H1 (cell line): ENCODE measurements at regions not wholly inside any gene's neighbourhood (a gene's known extent, or its start where the extent isn't known, plus 50 kb on each side); places are given as distances from the start of the nearest gene placed in this dataset.

Experiments
- CTCF ChIA-PET: fragments of 300-600 bp; sonication (Branson Sonifier 250); formaldehyde crosslinking; loops from one replicate; lab custom pipeline; 2021; ENCODE audit not compliant: partially characterized antibody; lab: Charles Lee
- POLR2A ChIA-PET: fragments of 300-600 bp; sonication (Branson Sonifier 250); formaldehyde crosslinking; loops from one replicate; lab custom pipeline; 2021; ENCODE audit warnings: inconsistent platforms; ENCODE audit not compliant: partially characterized antibody; lab: Charles Lee
- DNase-seq, 2 experiments: peaks; one replicate each; pipeline versions ENCODE4 v3.0.0 to v3.0.0-alpha.2; 2010 to 2022; ENCODE audit warnings: low spot score in 2 of 2, low read depth in 1 of 2, mixed read lengths in 1 of 2
- FAIRE-seq: peaks from 2 replicates; lab custom pipeline; 2011; peaks lifted over from hg19 to GRCh38; lab: Jason Lieb, UNC
- H2AFZ ChIP-seq: 2 replicates; pipeline ENCODE4 v1.8.1; 2012; ENCODE audit warnings: low read length, inconsistent platforms
- H2AK5ac ChIP-seq: 2 replicates; pipeline ENCODE4 v1.6.1; 2013; ENCODE audit warnings: low read depth, low read length
- H2BK120ac ChIP-seq: replicated peaks from 2 replicates; pipeline ENCODE3; 2013; ENCODE audit warnings: low read depth, low read length, inconsistent platforms
- H2BK12ac ChIP-seq: 2 replicates; pipeline ENCODE4 v1.6.1; 2013; ENCODE audit warnings: low read depth, low read length
- H2BK15ac ChIP-seq: 2 replicates; pipeline ENCODE4 v1.6.1; 2013; ENCODE audit warnings: low read length
- H2BK20ac ChIP-seq: 2 replicates; pipeline ENCODE4 v1.6.1; 2013; ENCODE audit warnings: low read length
- H2BK5ac ChIP-seq: 2 replicates; pipeline ENCODE4 v1.6.1; 2013; ENCODE audit warnings: low read depth, low read length
- H3K14ac ChIP-seq: 2 replicates; pipeline ENCODE4 v1.6.1; 2013; ENCODE audit warnings: inconsistent platforms; ENCODE audit not compliant: insufficient read length
- H3K18ac ChIP-seq: 2 replicates; pipeline ENCODE4 v1.6.1; 2013; ENCODE audit warnings: low read length; ENCODE audit errors: extremely low read depth
- H3K23ac ChIP-seq: 2 replicates; pipeline ENCODE4 v1.6.1; 2013; ENCODE audit warnings: inconsistent platforms; ENCODE audit not compliant: insufficient read length
- H3K23me2 ChIP-seq: 2 replicates; pipeline ENCODE4 v1.6.1; 2013; ENCODE audit warnings: low read depth, low read length
- H3K27ac ChIP-seq: 2 replicates; pipeline ENCODE4 v1.6.1; 2011; ENCODE audit warnings: low read depth, low read length, inconsistent platforms
- H3K27me3 ChIP-seq, 4 experiments: replicated peaks in 1 of 4; 1 replicate in 1 of 4; 2 replicates in 3 of 4; pipeline versions ENCODE4 v1.6.1 to v1.8.1; 2011 to 2013; ENCODE audit warnings: low read length in 3 of 4, mild to moderate bottlenecking in 3 of 4, inconsistent platforms in 2 of 4, mixed read lengths in 2 of 4, moderate library complexity in 1 of 4; ENCODE audit not compliant: control insufficient read depth in 3 of 4, insufficient read depth in 3 of 4; ENCODE audit errors: extremely low read depth in 1 of 4
- H3K36me3 ChIP-seq, 4 experiments: 2 replicates each; pipeline versions ENCODE4 v1.6.1 to v1.8.1; 2011 to 2013; ENCODE audit warnings: mild to moderate bottlenecking in 4 of 4, low read length in 3 of 4, moderate library complexity in 2 of 4, control low read depth in 1 of 4, inconsistent platforms in 1 of 4; ENCODE audit not compliant: insufficient read depth in 4 of 4, control insufficient read depth in 2 of 4
- H3K4ac ChIP-seq: replicated peaks from 2 replicates; pipeline ENCODE3; 2013; ENCODE audit warnings: low read length, low read depth, mixed read lengths, inconsistent platforms; ENCODE audit not compliant: insufficient read length
- H3K4me1 ChIP-seq, 4 experiments: replicated peaks in 1 of 4; 1 replicate in 1 of 4; 2 replicates in 3 of 4; pipeline versions ENCODE4 v1.6.1 to v1.8.1; 2011 to 2013; ENCODE audit warnings: low read length in 3 of 4, inconsistent platforms in 2 of 4, mixed read lengths in 1 of 4; ENCODE audit not compliant: insufficient read depth in 4 of 4, control insufficient read depth in 3 of 4
- H3K4me2 ChIP-seq, 2 experiments: 2 replicates each; pipeline versions ENCODE4 v1.6.1 to v1.8.1; 2011 to 2013; ENCODE audit warnings: low read depth in 2 of 2, low read length in 2 of 2, control low read depth in 1 of 2, inconsistent platforms in 1 of 2, mild to moderate bottlenecking in 1 of 2; ENCODE audit not compliant: insufficient read depth in 1 of 2
- H3K4me3 ChIP-seq, 4 experiments: fragments of 200-600, 300-600 bp in 1 of 4; sonication (generic), shearing (Covaris generic), sonication (Bioruptor Twin) in 1 of 4; 2 replicates each; pipeline versions ENCODE4 v1.5.1 to v1.8.1; 2011 to 2016; ENCODE audit warnings: low read length in 4 of 4, low read depth in 3 of 4, control low read depth in 2 of 4, inconsistent platforms in 2 of 4, mild to moderate bottlenecking in 2 of 4, mixed read lengths in 1 of 4, moderate library complexity in 1 of 4; ENCODE audit not compliant: insufficient read depth in 2 of 4; ENCODE audit errors: extremely low read depth in 1 of 4
- H3K56ac ChIP-seq: replicated peaks from 2 replicates; pipeline ENCODE3; 2013; ENCODE audit warnings: low read depth, mild to moderate bottlenecking, mixed read lengths, low read length, inconsistent platforms; ENCODE audit not compliant: insufficient read length
- H3K79me1 ChIP-seq: 2 replicates; pipeline ENCODE4 v1.6.1; 2013; ENCODE audit warnings: low read depth, low read length, control low read depth
- H3K79me2 ChIP-seq, 2 experiments: 2 replicates each; pipeline versions ENCODE4 v1.6.1 to v1.8.1; 2012 to 2013; ENCODE audit warnings: low read length in 2 of 2, mild to moderate bottlenecking in 2 of 2, inconsistent platforms in 1 of 2; ENCODE audit not compliant: insufficient read depth in 2 of 2, control insufficient read depth in 1 of 2
- H3K9ac ChIP-seq, 4 experiments: replicated peaks in 1 of 4; 1 replicate in 1 of 4; 2 replicates in 3 of 4; pipeline versions ENCODE4 v1.6.1 to v1.8.1; 2011 to 2013; ENCODE audit warnings: low read depth in 3 of 4, low read length in 3 of 4, control low read depth in 2 of 4, mild to moderate bottlenecking in 2 of 4, moderate library complexity in 2 of 4, inconsistent platforms in 1 of 4; ENCODE audit errors: extremely low read depth in 1 of 4
- H3K9me3 ChIP-seq, 2 experiments: 2 replicates each; pipeline versions ENCODE4 v1.6.1 to v1.8.1; 2012 to 2013; ENCODE audit warnings: mild to moderate bottlenecking in 2 of 2, moderate library complexity in 2 of 2, control low read depth in 1 of 2, inconsistent platforms in 1 of 2, low read depth in 1 of 2, low read length in 1 of 2, mixed read lengths in 1 of 2; ENCODE audit not compliant: insufficient read depth in 2 of 2
- H4K20me1 ChIP-seq, 2 experiments: replicated peaks in 1 of 2; 2 replicates each; pipeline versions ENCODE3 to v1.8.1; 2011 to 2013; ENCODE audit warnings: inconsistent platforms in 2 of 2, low read length in 2 of 2, mild to moderate bottlenecking in 1 of 2; ENCODE audit not compliant: insufficient read depth in 2 of 2, control insufficient read depth in 1 of 2
- H4K5ac ChIP-seq: 2 replicates; pipeline ENCODE4 v1.6.1; 2013; ENCODE audit warnings: low read length, low read depth, mixed read lengths, inconsistent platforms; ENCODE audit not compliant: insufficient read length
- H4K8ac ChIP-seq: 2 replicates; pipeline ENCODE4 v1.8.0; 2013; ENCODE audit warnings: mild to moderate bottlenecking, moderate library complexity, low read length, inconsistent platforms; ENCODE audit not compliant: insufficient read depth; ENCODE audit errors: extremely low read depth
- H4K91ac ChIP-seq: replicated peaks from 2 replicates; pipeline ENCODE3; 2013; ENCODE audit warnings: low read length, mixed read lengths, inconsistent platforms; ENCODE audit not compliant: insufficient read length
- ASH2L ChIP-seq: fragments of 200-600, 300-600 bp; sonication (generic); IDR thresholded peaks from one replicate; pipeline ENCODE4 v1.7.1; 2017; ENCODE audit warnings: low read length
- CBX5 ChIP-seq: fragments of 300-800, 300-1000 bp; sonication (generic); IDR thresholded peaks from 2 replicates; pipeline ENCODE4 v1.7.1; 2016; ENCODE audit warnings: antibody characterized with exemption, low read length, low read depth
- CTBP2 ChIP-seq: IDR thresholded peaks from 2 replicates; pipeline ENCODE4 v1.7.0; 2011; ENCODE audit warnings: borderline replicate concordance, mild to moderate bottlenecking, moderate library complexity, mixed read lengths, low read length; ENCODE audit not compliant: insufficient read depth, insufficient read length
- GABPA ChIP-seq: IDR thresholded peaks from 2 replicates; pipeline ENCODE4 v1.6.1; 2011; ENCODE audit warnings: mild to moderate bottlenecking, low read length, moderate library complexity, borderline replicate concordance; ENCODE audit not compliant: insufficient read depth
- HDAC6 ChIP-seq: IDR thresholded peaks from one replicate; pipeline ENCODE4 v1.7.1; 2012; ENCODE audit warnings: low read depth, mild to moderate bottlenecking, inconsistent platforms, low read length, moderate library complexity
- JUN ChIP-seq: IDR thresholded peaks from 2 replicates; pipeline ENCODE4 v1.6.1; 2011; ENCODE audit warnings: low read depth, mild to moderate bottlenecking, improper control_type of control experiment, low read length
- NRF1 ChIP-seq: IDR thresholded peaks from 2 replicates; pipeline ENCODE4 v1.6.1; 2011; ENCODE audit warnings: mild to moderate bottlenecking, low read depth, low read length, improper control_type of control experiment
- RXRA ChIP-seq: IDR thresholded peaks from 2 replicates; pipeline ENCODE4 v1.6.1; 2011; ENCODE audit warnings: low read depth, mild to moderate bottlenecking, low read length, moderate library complexity; ENCODE audit not compliant: insufficient read depth
- SP2 ChIP-seq: IDR thresholded peaks from 2 replicates; pipeline ENCODE4 v1.6.1; 2012; ENCODE audit warnings: mild to moderate bottlenecking, low read length, inconsistent platforms
- TAF7 ChIP-seq: optimal IDR thresholded peaks from 2 replicates; pipeline ENCODE3; 2011; ENCODE audit warnings: low read depth, mild to moderate bottlenecking, inconsistent platforms, low read length, moderate library complexity, borderline replicate concordance
- YY1 ChIP-seq: IDR thresholded peaks from 2 replicates; pipeline ENCODE4 v1.6.1; 2011; ENCODE audit warnings: low read depth, mild to moderate bottlenecking, low read length
- WGBS, 2 experiments: shearing (Covaris generic) in 1 of 2; methylation state at CpG; one replicate each; pipeline versions ENCODE4 v1.1.6 to v1.1.7; 2013 to 2015; ENCODE audit warnings: low lambda C conversion rate in 2 of 2, mixed read lengths in 2 of 2, inconsistent platforms in 1 of 2, low coverage in 1 of 2, missing lambda C conversion rate in 1 of 2; ENCODE audit not compliant: insufficient replicate concordance in 2 of 2, insufficient coverage in 1 of 2, insufficient read length in 1 of 2; ENCODE audit errors: extremely low coverage in 1 of 2, missing lambda C conversion rate in 1 of 2; 5-methylcytosine and 5-hydroxymethylcytosine counted together
- TF ChIP-seq, protein P1 (sequence below): IDR thresholded peaks from 2 replicates; pipeline ENCODE4 v1.6.1; 2011; ENCODE audit warnings: low read depth, mild to moderate bottlenecking, low read length; ENCODE audit not compliant: insufficient read depth

DNA sequence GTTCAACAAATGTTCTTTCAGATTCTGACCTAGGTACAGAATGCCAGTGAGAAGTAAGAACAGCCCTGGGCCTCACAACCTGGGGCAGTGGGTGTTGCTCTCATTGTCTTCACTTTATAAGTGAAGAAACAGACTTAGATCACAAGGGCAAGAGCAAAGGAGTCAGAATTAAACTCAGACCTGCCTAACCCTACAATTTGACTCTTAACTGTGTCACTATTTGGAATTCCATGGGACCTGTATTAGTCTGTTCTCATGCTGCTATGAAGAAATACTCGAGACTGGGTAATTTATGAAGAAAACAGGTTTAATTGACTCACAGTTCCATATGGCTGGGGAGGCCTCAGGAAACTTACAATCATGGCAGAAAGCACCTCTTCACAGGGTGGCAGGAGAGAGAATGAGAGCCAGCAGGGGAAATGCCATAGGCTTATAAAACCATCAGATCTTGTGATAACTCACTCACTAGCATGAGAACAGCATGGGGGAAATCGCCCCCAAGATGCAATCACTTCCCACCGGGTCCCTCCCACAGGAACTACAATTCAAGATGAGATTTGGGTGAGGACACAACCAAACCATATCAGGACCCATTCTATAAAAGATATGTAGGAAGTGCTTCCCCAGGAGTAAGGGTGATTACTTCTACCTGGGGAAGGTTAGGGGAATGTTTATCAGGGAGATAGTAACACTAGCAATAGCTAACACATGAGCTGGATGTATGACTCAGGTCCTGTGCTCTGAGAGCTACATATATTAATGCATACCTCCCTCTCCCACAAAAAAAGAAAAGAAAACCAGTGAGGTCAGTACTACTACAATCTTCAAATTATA lies 270.1 kb downstream of the SOX9 start:
- H3K23ac ChIP-seq = no peak overlapping the region
- H2AK5ac ChIP-seq = no peak overlapping the region
- H3K18ac ChIP-seq = no peak overlapping the region
- no peak overlapping the region for H3K9ac ChIP-seq
- peaks cover 0 to 12% (median 7%) of the 10 kb centered on the region in 4 experiments; a peak in 5 of 7 replicates for H3K4me1 ChIP-seq
- ChIA-PET POLR2A (no interaction called here), CTCF (interaction anchor here (0.5 to 1.7 kb wide), 7 partner anchors 18 to 139 kb away, joined by 3 to 6 read pairs (median 3); no protein-coding TSS in a partner anchor)
- H4K5ac ChIP-seq = no peak overlapping the region
- no peaks in the 10 kb centered on the region for H3K36me3 ChIP-seq
- no peak overlapping the region for H3K4ac ChIP-seq
- H2AFZ ChIP-seq = no peak overlapping the region
- H3K9me3 ChIP-seq = no peaks in the 10 kb centered on the region
- no peak for DNase-seq
- H3K56ac ChIP-seq = no peak overlapping the region
- no peak for FAIRE-seq
- no peak overlapping the region for H2BK12ac ChIP-seq
- H3K79me2 ChIP-seq = no peaks in the 10 kb centered on the region
- no peak overlapping the region for H3K4me2 ChIP-seq
- H2BK120ac ChIP-seq = no peak overlapping the region
- WGBS, 2 experiments = 90% methylated on average over 3 of the region's 3 CpGs; no CpG with 5 or more reads in 1 of the 2 experiments
- H3K27ac ChIP-seq = no peak overlapping the region
- peaks cover 0 to 7% (median 1%) of the 10 kb centered on the region in 4 experiments; a peak in 3 of 7 replicates for H3K27me3 ChIP-seq
- H2BK20ac ChIP-seq = no peak overlapping the region
- H3K4me3 ChIP-seq = no peak overlapping the region
- no peak overlapping the region for H3K14ac ChIP-seq
- no peak overlapping the region for H4K91ac ChIP-seq
- no peak overlapping the region for H4K8ac ChIP-seq
- no peak overlapping the region for H2BK5ac ChIP-seq
- H2BK15ac ChIP-seq = no peak overlapping the region
- H4K20me1 ChIP-seq = no peaks in the 10 kb centered on the region
- H3K23me2 ChIP-seq = 0 out of 2 replicates have a peak, but pooled peaks cover 2% of the 10 kb centered on the region
- H3K79me1 ChIP-seq = no peaks in the 10 kb centered on the region
- no peak for TF ChIP-seq GABPA
- TF ChIP-seq ASH2L = no peak
- TF ChIP-seq YY1 = no peak
- TF ChIP-seq, protein P1, sequence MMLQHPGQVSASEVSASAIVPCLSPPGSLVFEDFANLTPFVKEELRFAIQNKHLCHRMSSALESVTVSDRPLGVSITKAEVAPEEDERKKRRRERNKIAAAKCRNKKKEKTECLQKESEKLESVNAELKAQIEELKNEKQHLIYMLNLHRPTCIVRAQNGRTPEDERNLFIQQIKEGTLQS = no peak
- TF ChIP-seq CTBP2 = no peak
- TF ChIP-seq NRF1 = no peak
- no peak for TF ChIP-seq SP2
- TF ChIP-seq TAF7 = no peak
- no peak for TF ChIP-seq RXRA
- TF ChIP-seq HDAC6 = no peak
- no peak for TF ChIP-seq JUN
- no peak for TF ChIP-seq CBX5
